WTC11 (cell line): ENCODE measurements at regions not wholly inside any gene's neighbourhood (a gene's known extent, or its start where the extent isn't known, plus 50 kb on each side); places are given as distances from the start of the nearest gene placed in this dataset.
A peak's percentile ranks its signal among the peaks of the same experiment; 100 is the strongest.

Experiments
- CREM ChIP-seq: sonication (generic); formaldehyde crosslinking; IDR thresholded peaks from 2 replicates; pipeline ENCODE4 v1.8.1; 2022; ENCODE audit warnings: mild to moderate bottlenecking, missing genetic modification reagents, moderate library complexity
- ESRRA ChIP-seq: sonication (generic); formaldehyde crosslinking; IDR thresholded peaks from 2 replicates; pipeline ENCODE4 v1.8.1; 2022; ENCODE audit warnings: mild to moderate bottlenecking, missing genetic modification reagents, borderline replicate concordance
- JUN ChIP-seq: sonication (generic); formaldehyde crosslinking; IDR thresholded peaks from 2 replicates; pipeline ENCODE4 v1.8.0; 2023; ENCODE audit warnings: mild to moderate bottlenecking, missing genetic modification reagents
- MXD4 ChIP-seq: fragments of 250-450 bp; sonication (Bioruptor Pico); IDR thresholded peaks from 2 replicates; pipeline ENCODE4 v1.8.0; 2021; ENCODE audit warnings: mild to moderate bottlenecking, moderate library complexity, borderline replicate concordance
- MYBL2 ChIP-seq: sonication (generic); formaldehyde crosslinking; IDR thresholded peaks from 2 replicates; pipeline ENCODE4 v1.8.1; 2023; ENCODE audit warnings: mild to moderate bottlenecking, moderate library complexity, missing genetic modification reagents
- NFE2L1 ChIP-seq: sonication (generic); formaldehyde crosslinking; IDR thresholded peaks from 2 replicates; pipeline ENCODE4 v1.8.1; 2023; ENCODE audit warnings: missing genetic modification reagents
- SP1 ChIP-seq: sonication (generic); formaldehyde crosslinking; conservative IDR thresholded peaks from 2 replicates; pipeline ENCODE4 v1.8.1; 2022; ENCODE audit warnings: missing genetic modification reagents
- TF ChIP-seq, protein P1 (sequence below): fragments of 250-450 bp; sonication (Bioruptor Pico); IDR thresholded peaks from 2 replicates; pipeline ENCODE4 v1.9.0; 2021; ENCODE audit warnings: mild to moderate bottlenecking, borderline replicate concordance
- TF ChIP-seq, protein P2 (sequence below): sonication (generic); formaldehyde crosslinking; IDR thresholded peaks from 2 replicates; pipeline ENCODE4 v1.8.0; 2022; ENCODE audit warnings: mild to moderate bottlenecking, missing genetic modification reagents
- TF ChIP-seq, protein P3 (sequence below): sonication (generic); formaldehyde crosslinking; IDR thresholded peaks from 2 replicates; pipeline ENCODE4 v1.8.0; 2022; ENCODE audit warnings: mild to moderate bottlenecking, missing genetic modification reagents
- TF ChIP-seq, protein P4 (sequence below): sonication (generic); formaldehyde crosslinking; IDR thresholded peaks from 2 replicates; pipeline ENCODE4 v1.8.0; 2023; ENCODE audit warnings: mild to moderate bottlenecking, missing genetic modification reagents
- TF ChIP-seq, protein P5 (sequence below): sonication (generic); formaldehyde crosslinking; IDR thresholded peaks from 2 replicates; pipeline ENCODE4 v1.8.1; 2023; ENCODE audit warnings: mild to moderate bottlenecking, missing genetic modification reagents, borderline replicate concordance
- TF ChIP-seq, protein P6 (sequence below): sonication (generic); formaldehyde crosslinking; IDR thresholded peaks from 2 replicates; pipeline ENCODE4 v1.8.1; 2023; ENCODE audit warnings: mild to moderate bottlenecking, moderate library complexity, missing genetic modification reagents
- TF ChIP-seq, protein P7 (sequence below): fragments of 250-450 bp; sonication (Bioruptor Pico); IDR thresholded peaks from 2 replicates; pipeline ENCODE4 v1.8.0; 2021; ENCODE audit warnings: mild to moderate bottlenecking

DNA sequence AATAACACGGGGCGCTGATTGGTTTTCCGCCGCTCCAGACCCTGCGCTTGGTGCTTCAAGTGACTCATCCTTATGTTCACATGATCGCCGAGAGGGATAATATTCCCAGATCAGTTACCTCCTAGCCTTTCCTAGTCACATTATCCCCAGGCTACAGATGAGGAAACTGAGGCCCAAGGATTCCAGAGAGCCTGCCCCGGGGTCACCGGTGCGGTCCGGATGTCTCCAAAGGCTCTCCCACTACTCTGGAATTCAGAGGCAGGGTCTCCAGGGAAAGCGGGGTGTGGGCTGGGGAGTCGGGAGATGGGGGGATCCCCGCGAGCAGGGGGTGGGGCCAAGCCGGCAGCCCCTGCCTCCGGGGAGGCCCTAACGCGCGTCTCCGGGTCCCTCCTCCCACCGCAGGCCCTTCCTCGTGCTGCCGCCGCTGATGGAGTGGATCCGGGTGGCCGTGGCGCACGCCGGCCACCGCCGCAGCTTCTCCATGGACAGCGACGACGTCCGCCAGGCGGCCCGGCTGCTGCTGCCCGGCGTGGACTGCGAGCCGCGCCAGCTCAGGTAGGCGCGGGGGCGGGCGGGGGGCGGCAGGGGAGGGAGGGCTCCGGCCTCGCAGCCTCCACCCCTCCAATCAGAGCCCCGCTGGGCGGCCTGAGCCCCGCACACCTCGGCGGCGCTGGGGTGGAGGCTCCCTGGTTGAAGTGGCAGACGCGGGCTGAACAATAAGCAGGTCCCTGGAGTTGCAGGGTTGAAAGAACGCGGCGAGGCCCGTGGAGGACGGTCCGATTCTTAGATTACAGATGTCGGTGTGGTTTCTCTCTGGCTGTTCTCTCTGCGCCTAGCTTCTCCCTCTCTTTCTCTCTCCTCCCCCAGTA, 104.6 kb upstream of the PWP1 start (continued):
- TF ChIP-seq, protein P1, sequence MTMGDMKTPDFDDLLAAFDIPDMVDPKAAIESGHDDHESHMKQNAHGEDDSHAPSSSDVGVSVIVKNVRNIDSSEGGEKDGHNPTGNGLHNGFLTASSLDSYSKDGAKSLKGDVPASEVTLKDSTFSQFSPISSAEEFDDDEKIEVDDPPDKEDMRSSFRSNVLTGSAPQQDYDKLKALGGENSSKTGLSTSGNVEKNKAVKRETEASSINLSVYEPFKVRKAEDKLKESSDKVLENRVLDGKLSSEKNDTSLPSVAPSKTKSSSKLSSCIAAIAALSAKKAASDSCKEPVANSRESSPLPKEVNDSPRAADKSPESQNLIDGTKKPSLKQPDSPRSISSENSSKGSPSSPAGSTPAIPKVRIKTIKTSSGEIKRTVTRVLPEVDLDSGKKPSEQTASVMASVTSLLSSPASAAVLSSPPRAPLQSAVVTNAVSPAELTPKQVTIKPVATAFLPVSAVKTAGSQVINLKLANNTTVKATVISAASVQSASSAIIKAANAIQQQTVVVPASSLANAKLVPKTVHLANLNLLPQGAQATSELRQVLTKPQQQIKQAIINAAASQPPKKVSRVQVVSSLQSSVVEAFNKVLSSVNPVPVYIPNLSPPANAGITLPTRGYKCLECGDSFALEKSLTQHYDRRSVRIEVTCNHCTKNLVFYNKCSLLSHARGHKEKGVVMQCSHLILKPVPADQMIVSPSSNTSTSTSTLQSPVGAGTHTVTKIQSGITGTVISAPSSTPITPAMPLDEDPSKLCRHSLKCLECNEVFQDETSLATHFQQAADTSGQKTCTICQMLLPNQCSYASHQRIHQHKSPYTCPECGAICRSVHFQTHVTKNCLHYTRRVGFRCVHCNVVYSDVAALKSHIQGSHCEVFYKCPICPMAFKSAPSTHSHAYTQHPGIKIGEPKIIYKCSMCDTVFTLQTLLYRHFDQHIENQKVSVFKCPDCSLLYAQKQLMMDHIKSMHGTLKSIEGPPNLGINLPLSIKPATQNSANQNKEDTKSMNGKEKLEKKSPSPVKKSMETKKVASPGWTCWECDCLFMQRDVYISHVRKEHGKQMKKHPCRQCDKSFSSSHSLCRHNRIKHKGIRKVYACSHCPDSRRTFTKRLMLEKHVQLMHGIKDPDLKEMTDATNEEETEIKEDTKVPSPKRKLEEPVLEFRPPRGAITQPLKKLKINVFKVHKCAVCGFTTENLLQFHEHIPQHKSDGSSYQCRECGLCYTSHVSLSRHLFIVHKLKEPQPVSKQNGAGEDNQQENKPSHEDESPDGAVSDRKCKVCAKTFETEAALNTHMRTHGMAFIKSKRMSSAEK: no peak
- TF ChIP-seq ESRRA (CRISPR knock-in tag) (no peak), SP1 (CRISPR knock-in tag) (peak; percentile 38; the same call in 1 of the 2 replicates), MYBL2 (CRISPR knock-in tag) (0 out of 2 replicates have a peak, but pooled peaks have one; percentile 40), MXD4 (CRISPR knock-in tag) (no peak), CREM (CRISPR knock-in tag) (no peak), JUN (CRISPR knock-in tag) (no peak), NFE2L1 (CRISPR knock-in tag) (no peak)
- TF ChIP-seq, protein P2, sequence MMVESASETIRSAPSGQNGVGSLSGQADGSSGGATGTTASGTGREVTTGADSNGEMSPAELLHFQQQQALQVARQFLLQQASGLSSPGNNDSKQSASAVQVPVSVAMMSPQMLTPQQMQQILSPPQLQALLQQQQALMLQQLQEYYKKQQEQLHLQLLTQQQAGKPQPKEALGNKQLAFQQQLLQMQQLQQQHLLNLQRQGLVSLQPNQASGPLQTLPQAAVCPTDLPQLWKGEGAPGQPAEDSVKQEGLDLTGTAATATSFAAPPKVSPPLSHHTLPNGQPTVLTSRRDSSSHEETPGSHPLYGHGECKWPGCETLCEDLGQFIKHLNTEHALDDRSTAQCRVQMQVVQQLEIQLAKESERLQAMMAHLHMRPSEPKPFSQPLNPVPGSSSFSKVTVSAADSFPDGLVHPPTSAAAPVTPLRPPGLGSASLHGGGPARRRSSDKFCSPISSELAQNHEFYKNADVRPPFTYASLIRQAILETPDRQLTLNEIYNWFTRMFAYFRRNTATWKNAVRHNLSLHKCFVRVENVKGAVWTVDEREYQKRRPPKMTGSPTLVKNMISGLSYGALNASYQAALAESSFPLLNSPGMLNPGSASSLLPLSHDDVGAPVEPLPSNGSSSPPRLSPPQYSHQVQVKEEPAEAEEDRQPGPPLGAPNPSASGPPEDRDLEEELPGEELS (CRISPR knock-in tag): peak; percentile 42; the same call in 1 of the 2 replicates
- TF ChIP-seq, protein P3, sequence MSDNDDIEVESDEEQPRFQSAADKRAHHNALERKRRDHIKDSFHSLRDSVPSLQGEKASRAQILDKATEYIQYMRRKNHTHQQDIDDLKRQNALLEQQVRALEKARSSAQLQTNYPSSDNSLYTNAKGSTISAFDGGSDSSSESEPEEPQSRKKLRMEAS (CRISPR knock-in tag): peak; percentile 61; the same call in 1 of the 2 replicates
- TF ChIP-seq, protein P4, sequence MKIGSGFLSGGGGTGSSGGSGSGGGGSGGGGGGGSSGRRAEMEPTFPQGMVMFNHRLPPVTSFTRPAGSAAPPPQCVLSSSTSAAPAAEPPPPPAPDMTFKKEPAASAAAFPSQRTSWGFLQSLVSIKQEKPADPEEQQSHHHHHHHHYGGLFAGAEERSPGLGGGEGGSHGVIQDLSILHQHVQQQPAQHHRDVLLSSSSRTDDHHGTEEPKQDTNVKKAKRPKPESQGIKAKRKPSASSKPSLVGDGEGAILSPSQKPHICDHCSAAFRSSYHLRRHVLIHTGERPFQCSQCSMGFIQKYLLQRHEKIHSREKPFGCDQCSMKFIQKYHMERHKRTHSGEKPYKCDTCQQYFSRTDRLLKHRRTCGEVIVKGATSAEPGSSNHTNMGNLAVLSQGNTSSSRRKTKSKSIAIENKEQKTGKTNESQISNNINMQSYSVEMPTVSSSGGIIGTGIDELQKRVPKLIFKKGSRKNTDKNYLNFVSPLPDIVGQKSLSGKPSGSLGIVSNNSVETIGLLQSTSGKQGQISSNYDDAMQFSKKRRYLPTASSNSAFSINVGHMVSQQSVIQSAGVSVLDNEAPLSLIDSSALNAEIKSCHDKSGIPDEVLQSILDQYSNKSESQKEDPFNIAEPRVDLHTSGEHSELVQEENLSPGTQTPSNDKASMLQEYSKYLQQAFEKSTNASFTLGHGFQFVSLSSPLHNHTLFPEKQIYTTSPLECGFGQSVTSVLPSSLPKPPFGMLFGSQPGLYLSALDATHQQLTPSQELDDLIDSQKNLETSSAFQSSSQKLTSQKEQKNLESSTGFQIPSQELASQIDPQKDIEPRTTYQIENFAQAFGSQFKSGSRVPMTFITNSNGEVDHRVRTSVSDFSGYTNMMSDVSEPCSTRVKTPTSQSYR (CRISPR knock-in tag): no peak
- TF ChIP-seq, protein P5, sequence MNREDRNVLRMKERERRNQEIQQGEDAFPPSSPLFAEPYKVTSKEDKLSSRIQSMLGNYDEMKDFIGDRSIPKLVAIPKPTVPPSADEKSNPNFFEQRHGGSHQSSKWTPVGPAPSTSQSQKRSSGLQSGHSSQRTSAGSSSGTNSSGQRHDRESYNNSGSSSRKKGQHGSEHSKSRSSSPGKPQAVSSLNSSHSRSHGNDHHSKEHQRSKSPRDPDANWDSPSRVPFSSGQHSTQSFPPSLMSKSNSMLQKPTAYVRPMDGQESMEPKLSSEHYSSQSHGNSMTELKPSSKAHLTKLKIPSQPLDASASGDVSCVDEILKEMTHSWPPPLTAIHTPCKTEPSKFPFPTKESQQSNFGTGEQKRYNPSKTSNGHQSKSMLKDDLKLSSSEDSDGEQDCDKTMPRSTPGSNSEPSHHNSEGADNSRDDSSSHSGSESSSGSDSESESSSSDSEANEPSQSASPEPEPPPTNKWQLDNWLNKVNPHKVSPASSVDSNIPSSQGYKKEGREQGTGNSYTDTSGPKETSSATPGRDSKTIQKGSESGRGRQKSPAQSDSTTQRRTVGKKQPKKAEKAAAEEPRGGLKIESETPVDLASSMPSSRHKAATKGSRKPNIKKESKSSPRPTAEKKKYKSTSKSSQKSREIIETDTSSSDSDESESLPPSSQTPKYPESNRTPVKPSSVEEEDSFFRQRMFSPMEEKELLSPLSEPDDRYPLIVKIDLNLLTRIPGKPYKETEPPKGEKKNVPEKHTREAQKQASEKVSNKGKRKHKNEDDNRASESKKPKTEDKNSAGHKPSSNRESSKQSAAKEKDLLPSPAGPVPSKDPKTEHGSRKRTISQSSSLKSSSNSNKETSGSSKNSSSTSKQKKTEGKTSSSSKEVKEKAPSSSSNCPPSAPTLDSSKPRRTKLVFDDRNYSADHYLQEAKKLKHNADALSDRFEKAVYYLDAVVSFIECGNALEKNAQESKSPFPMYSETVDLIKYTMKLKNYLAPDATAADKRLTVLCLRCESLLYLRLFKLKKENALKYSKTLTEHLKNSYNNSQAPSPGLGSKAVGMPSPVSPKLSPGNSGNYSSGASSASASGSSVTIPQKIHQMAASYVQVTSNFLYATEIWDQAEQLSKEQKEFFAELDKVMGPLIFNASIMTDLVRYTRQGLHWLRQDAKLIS (CRISPR knock-in tag): no peak
- TF ChIP-seq, protein P6, sequence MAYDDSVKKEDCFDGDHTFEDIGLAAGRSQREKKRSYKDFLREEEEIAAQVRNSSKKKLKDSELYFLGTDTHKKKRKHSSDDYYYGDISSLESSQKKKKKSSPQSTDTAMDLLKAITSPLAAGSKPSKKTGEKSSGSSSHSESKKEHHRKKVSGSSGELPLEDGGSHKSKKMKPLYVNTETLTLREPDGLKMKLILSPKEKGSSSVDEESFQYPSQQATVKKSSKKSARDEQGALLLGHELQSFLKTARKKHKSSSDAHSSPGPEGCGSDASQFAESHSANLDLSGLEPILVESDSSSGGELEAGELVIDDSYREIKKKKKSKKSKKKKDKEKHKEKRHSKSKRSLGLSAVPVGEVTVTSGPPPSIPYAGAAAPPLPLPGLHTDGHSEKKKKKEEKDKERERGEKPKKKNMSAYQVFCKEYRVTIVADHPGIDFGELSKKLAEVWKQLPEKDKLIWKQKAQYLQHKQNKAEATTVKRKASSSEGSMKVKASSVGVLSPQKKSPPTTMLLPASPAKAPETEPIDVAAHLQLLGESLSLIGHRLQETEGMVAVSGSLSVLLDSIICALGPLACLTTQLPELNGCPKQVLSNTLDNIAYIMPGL (CRISPR knock-in tag): no peak
- TF ChIP-seq, protein P7, sequence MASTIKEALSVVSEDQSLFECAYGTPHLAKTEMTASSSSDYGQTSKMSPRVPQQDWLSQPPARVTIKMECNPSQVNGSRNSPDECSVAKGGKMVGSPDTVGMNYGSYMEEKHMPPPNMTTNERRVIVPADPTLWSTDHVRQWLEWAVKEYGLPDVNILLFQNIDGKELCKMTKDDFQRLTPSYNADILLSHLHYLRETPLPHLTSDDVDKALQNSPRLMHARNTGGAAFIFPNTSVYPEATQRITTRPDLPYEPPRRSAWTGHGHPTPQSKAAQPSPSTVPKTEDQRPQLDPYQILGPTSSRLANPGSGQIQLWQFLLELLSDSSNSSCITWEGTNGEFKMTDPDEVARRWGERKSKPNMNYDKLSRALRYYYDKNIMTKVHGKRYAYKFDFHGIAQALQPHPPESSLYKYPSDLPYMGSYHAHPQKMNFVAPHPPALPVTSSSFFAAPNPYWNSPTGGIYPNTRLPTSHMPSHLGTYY (CRISPR knock-in tag): no peak
